Chondrocyte (in vitro differentiated cells): ENCODE measurements at regions not wholly inside any gene's neighbourhood (a gene's known extent, or its start where the extent isn't known, plus 50 kb on each side); places are given as distances from the start of the nearest gene placed in this dataset.
A peak's percentile ranks its signal among the peaks of the same experiment; 100 is the strongest.

Experiments used
- DNase-seq: peaks from one replicate; pipeline ENCODE4 v3.0.0; 2021; ENCODE audit warnings: mixed read lengths, low spot score
- H3K27ac Mint-ChIP-seq: one replicate; pipeline ENCODE4 v1.8.0; 2021; ENCODE audit warnings: mild to moderate bottlenecking, moderate library complexity, mixed read lengths; ENCODE audit not compliant: unreplicated experiment
- H3K27me3 Mint-ChIP-seq: 2 replicates; pipeline ENCODE4 v1.8.0; 2021; ENCODE audit warnings: low read depth, mixed read lengths
- H3K36me3 Mint-ChIP-seq: 2 replicates; pipeline ENCODE4 v1.8.0; 2021; ENCODE audit warnings: low read depth, mixed read lengths
- H3K4me1 Mint-ChIP-seq: 2 replicates; pipeline ENCODE4 v1.8.0; 2021; ENCODE audit warnings: low read depth, mild to moderate bottlenecking, mixed read lengths
- H3K4me3 Mint-ChIP-seq: one replicate; pipeline ENCODE4 v1.8.0; 2021; ENCODE audit warnings: mild to moderate bottlenecking, moderate library complexity, mixed read lengths; ENCODE audit not compliant: unreplicated experiment
- H3K9me3 Mint-ChIP-seq: 2 replicates; pipeline ENCODE4 v1.8.0; 2021; ENCODE audit warnings: low read depth, mixed read lengths
- TF ChIP-seq, protein P1 (sequence below): fragments of 200-600 bp; sonication (generic); IDR thresholded peaks from 2 replicates; pipeline ENCODE4 v1.5.0; 2021; ENCODE audit warnings: antibody characterized with exemption, mild to moderate bottlenecking, moderate library complexity

- no peak overlapping the region for H3K4me3 Mint-ChIP-seq
- peaks cover 2% of the 10 kb centered on the region for H3K36me3 Mint-ChIP-seq
- no peak overlapping the region for H3K27ac Mint-ChIP-seq
- no peaks in the 10 kb centered on the region for H3K27me3 Mint-ChIP-seq
- TF ChIP-seq, protein P1, sequence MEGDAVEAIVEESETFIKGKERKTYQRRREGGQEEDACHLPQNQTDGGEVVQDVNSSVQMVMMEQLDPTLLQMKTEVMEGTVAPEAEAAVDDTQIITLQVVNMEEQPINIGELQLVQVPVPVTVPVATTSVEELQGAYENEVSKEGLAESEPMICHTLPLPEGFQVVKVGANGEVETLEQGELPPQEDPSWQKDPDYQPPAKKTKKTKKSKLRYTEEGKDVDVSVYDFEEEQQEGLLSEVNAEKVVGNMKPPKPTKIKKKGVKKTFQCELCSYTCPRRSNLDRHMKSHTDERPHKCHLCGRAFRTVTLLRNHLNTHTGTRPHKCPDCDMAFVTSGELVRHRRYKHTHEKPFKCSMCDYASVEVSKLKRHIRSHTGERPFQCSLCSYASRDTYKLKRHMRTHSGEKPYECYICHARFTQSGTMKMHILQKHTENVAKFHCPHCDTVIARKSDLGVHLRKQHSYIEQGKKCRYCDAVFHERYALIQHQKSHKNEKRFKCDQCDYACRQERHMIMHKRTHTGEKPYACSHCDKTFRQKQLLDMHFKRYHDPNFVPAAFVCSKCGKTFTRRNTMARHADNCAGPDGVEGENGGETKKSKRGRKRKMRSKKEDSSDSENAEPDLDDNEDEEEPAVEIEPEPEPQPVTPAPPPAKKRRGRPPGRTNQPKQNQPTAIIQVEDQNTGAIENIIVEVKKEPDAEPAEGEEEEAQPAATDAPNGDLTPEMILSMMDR, result no peak
- peaks cover 45% of the 10 kb centered on the region for H3K4me1 Mint-ChIP-seq
- H3K9me3 Mint-ChIP-seq, result peaks cover 3% of the 10 kb centered on the region
- DNase-seq, result no peak
Observed at GRCh38 chr6:140732991-140733390, 1358.5 kb upstream of the CITED2 start.

DNA sequence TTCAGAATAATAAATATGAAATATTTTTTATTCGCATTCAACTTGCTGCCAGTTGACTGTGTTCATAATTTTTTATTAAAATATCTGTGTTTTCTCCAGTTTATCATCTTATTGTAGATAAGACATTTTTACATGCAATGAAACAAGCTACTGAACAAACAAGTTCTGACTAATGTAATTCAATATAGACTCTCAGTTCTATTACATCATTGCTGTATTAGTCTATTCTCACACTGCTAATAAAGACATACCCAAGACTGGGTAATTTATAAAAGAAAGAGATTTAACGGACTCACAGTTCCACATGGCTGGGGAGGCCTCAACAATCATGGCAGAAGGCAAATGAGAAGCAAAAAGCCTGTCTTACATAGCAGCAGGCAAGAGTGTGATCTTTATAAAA, 1357.7 kb upstream of the CITED2 start:
- H3K36me3 Mint-ChIP-seq, result no peaks in the 10 kb centered on the region
- H3K9me3 Mint-ChIP-seq, result peaks cover 3% of the 10 kb centered on the region
- peak overlapping the region; percentile 75 for H3K27ac Mint-ChIP-seq
- DNase-seq, result no peak
- no peak overlapping the region for H3K4me3 Mint-ChIP-seq
- TF ChIP-seq, protein P1, result no peak
- peaks cover 42% of the 10 kb centered on the region for H3K4me1 Mint-ChIP-seq
- no peaks in the 10 kb centered on the region for H3K27me3 Mint-ChIP-seq

GRCh38 chr6:140731741-140732140, 1357.3 kb upstream of the CITED2 start:
- peak overlapping the region; percentile 28 for H3K4me3 Mint-ChIP-seq
- no peak for DNase-seq
- no peaks in the 10 kb centered on the region for H3K27me3 Mint-ChIP-seq
- H3K9me3 Mint-ChIP-seq, result peaks cover 3% of the 10 kb centered on the region
- no peaks in the 10 kb centered on the region for H3K36me3 Mint-ChIP-seq
- peak overlapping the region; percentile 80 for H3K27ac Mint-ChIP-seq
- peaks cover 41% of the 10 kb centered on the region for H3K4me1 Mint-ChIP-seq
- TF ChIP-seq, protein P1, result no peak

DNA sequence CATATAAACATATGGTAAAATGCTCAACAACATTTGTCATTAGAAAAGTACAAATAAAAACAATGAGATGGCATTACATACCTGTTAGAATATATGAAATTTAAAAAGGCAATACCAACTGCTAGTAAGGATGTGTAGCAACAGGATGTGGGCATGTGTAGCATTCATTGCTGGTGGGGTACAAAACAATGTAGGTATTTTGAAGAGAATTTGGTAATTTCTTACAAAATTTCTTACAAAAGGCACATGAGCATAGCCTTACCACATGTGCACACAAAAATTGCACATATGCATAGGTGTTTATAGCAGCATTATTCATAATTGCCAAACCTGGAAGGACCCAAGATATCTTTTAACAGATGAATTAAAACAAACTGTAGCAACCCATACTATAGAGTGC, 1355.1 kb upstream of the CITED2 start:
- H3K36me3 Mint-ChIP-seq, result peaks cover 3% of the 10 kb centered on the region
- no peak overlapping the region for H3K4me3 Mint-ChIP-seq
- H3K27ac Mint-ChIP-seq, result no peak overlapping the region
- H3K4me1 Mint-ChIP-seq, result peaks cover 31% of the 10 kb centered on the region
- DNase-seq, result no peak
- H3K27me3 Mint-ChIP-seq, result no peaks in the 10 kb centered on the region
- TF ChIP-seq, protein P1, result no peak
- H3K9me3 Mint-ChIP-seq, result peaks cover 19% of the 10 kb centered on the region

DNA sequence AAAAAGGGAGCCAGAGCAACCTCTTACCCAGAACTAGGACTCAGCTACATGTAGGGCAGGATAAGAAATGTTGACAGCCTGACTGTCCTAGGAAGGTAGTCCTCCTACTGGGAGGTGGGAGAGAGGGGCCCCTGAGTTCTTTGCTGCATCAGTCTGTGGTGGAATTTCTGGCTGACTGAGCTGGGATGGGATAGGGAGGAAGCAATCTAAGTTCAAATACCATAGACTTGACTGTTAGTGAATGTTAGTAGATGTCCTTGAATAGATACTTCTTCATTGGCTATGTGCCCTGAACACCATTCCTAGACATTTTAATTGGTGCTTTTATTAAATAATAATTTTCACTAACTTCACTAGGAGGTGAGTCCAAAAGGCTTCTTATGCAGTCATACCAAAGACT, 1343.6 kb upstream of the CITED2 start:
- no peak for DNase-seq

More for the DNA sequence above, 1343.6 kb upstream of the CITED2 start:
- peaks cover 5% of the 10 kb centered on the region for H3K36me3 Mint-ChIP-seq
- no peak overlapping the region for H3K4me3 Mint-ChIP-seq
- TF ChIP-seq, protein P1, result no peak
- H3K9me3 Mint-ChIP-seq, result peaks cover 22% of the 10 kb centered on the region
- H3K27ac Mint-ChIP-seq, result no peak overlapping the region
- no peaks in the 10 kb centered on the region for H3K4me1 Mint-ChIP-seq
- no peaks in the 10 kb centered on the region for H3K27me3 Mint-ChIP-seq
